ENCODE measurements at regions not wholly inside any gene's neighbourhood (a gene's known extent, or its start where the extent isn't known, plus 50 kb on each side); places are given as distances from the start of the nearest gene placed in this dataset.

DNA sequence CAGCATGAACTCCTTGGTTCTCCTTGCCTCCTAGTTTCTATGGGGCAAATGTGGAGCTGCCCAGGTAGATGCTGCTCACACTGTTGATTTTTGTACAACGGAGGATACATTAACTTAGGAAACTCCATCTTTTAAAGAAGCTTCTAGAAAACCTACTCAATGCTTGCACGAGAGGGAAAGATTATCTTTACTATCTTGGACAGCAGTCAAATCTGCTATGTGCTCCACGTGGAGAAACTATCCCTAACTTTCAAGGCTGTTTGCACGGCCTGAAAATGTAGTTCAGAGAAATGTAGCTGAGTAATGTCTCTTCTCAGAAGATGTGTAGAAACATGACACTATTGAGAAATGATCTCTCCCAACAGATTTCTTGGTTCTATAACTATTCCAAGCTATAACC, 1530.9 kb upstream of the PABPC4L start:
- DNase-seq (ENCODE audit: low spot score in 2 of 2) (no peak), ATAC-seq (replicated peaks; ENCODE audit: extremely low read depth, poor library complexity, severe bottlenecking) (no peak)
- no peaks in the 10 kb centered on the region for H3K4me1 Mint-ChIP-seq
- H3K36me3 Mint-ChIP-seq (ENCODE audit: insufficient read depth) = no peaks in the 10 kb centered on the region
- H3K27ac Mint-ChIP-seq (ENCODE audit: low read depth) = no peak overlapping the region
- no peaks in the 10 kb centered on the region for H3K27me3 Mint-ChIP-seq
- H3K4me3 Mint-ChIP-seq = no peak overlapping the region
- peaks cover 6% of the 10 kb centered on the region for H3K9me3 Mint-ChIP-seq

DNA sequence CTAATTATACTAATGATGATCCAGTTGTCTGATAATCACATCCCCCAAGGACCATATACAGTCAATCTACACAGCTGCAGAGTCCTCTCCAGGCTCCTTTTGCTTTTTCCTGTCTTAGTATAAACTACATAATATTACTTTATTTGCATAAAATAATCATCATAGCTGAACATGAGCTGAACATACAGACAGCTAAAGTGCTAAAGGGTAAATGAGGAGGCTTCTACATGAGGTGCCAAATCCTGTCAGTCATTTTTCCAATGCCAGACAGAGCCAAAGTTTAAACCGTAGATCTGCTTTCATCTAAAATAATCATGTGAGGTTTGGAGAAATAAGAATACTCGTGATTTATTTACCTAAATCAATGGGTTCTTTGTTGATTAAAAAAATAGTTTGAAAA, 1530.1 kb upstream of the PABPC4L start:
- H3K9me3 Mint-ChIP-seq = peaks cover 6% of the 10 kb centered on the region
- no peak overlapping the region for H3K27ac Mint-ChIP-seq (ENCODE audit: low read depth)
- no peak overlapping the region for H3K4me3 Mint-ChIP-seq
- no peak for ATAC-seq (replicated peaks; ENCODE audit: extremely low read depth, poor library complexity, severe bottlenecking)
- no peak for DNase-seq (ENCODE audit: low spot score in 2 of 2)
- no peaks in the 10 kb centered on the region for H3K36me3 Mint-ChIP-seq (ENCODE audit: insufficient read depth)
- H3K4me1 Mint-ChIP-seq = no peaks in the 10 kb centered on the region
- no peaks in the 10 kb centered on the region for H3K27me3 Mint-ChIP-seq

DNA sequence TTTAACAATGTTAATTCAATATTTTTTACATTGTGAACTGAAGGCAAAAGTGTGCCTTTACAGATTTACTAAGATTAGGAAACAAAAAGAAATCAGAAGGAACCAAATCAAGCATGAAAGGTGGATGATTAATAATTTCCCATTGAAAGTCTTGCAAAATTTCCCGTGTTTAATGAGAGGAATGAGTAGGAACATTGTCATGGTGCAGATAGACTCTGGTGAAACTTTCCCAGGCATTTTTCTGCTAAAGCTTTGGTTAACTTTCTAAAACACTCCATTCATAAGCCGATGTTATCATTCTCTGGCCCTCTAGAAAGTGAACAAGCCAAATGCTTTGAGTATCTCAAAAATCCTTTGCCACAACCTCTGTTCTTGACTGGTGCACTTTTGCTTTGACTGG, 1522.8 kb upstream of the PABPC4L start:
- H3K27ac Mint-ChIP-seq (ENCODE audit: low read depth) = no peak overlapping the region
- peaks cover 5% of the 10 kb centered on the region for H3K9me3 Mint-ChIP-seq
- no peaks in the 10 kb centered on the region for H3K4me1 Mint-ChIP-seq
- H3K4me3 Mint-ChIP-seq = no peak overlapping the region
- H3K27me3 Mint-ChIP-seq = no peaks in the 10 kb centered on the region
- ATAC-seq (replicated peaks; ENCODE audit: extremely low read depth, poor library complexity, severe bottlenecking) (no peak), DNase-seq (ENCODE audit: low spot score in 2 of 2) (no peak)
- no peaks in the 10 kb centered on the region for H3K36me3 Mint-ChIP-seq (ENCODE audit: insufficient read depth)

DNA sequence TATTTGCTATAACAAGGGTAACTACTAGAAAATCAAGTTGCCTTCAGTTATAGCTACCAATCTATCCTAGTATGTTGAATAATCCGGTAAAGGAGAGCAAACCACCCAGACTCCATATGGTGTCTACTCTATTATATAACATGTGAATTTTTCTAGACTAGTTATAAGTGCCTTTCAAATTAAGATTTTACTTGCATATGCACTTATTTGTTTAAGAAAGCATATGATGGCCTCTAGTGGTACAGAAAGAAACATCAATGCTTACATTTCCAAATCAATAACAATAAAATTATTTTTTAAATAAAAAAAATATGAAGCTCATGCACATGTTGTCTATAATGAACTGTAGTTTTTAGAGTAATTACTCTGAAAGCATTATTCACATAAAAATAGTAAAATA, 1516.4 kb upstream of the PABPC4L start:
- Mint-ChIP-seq H3K27me3 (no peaks in the 10 kb centered on the region), H3K4me3 (no peak overlapping the region), H3K36me3 (ENCODE audit: insufficient read depth) (no peaks in the 10 kb centered on the region), H3K4me1 (no peaks in the 10 kb centered on the region), H3K27ac (ENCODE audit: low read depth) (no peak overlapping the region), H3K9me3 (peaks cover 5% of the 10 kb centered on the region)
- no peak for ATAC-seq (replicated peaks; ENCODE audit: extremely low read depth, poor library complexity, severe bottlenecking)
- no peak for DNase-seq (ENCODE audit: low spot score in 2 of 2)

DNA sequence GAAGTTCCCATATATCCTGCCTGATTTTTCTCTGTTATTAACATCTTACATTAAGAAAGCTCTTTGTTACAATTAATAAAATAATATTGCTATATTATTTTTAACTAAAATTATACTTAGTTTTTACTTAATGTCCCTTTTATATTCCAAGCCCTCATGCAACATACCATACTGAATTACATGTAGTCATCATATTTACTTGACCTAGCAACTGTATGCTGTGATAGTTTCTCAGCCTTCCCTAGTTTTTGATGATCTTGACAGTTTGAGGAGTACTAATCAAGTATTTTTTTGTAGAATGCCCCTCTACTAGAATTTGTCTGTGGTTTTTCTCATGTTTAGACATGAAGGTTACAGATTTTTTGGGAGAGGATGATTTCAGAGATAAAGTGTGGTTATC, 1503.8 kb upstream of the PABPC4L start:
- Mint-ChIP-seq H3K27me3 (no peaks in the 10 kb centered on the region), H3K4me1 (no peaks in the 10 kb centered on the region), H3K4me3 (no peak overlapping the region), H3K36me3 (ENCODE audit: insufficient read depth) (no peaks in the 10 kb centered on the region), H3K9me3 (peaks cover 12% of the 10 kb centered on the region), H3K27ac (ENCODE audit: low read depth) (no peak overlapping the region)
- no peak for ATAC-seq (replicated peaks; ENCODE audit: extremely low read depth, poor library complexity, severe bottlenecking)
- DNase-seq (ENCODE audit: low spot score in 2 of 2) = no peak

DNA sequence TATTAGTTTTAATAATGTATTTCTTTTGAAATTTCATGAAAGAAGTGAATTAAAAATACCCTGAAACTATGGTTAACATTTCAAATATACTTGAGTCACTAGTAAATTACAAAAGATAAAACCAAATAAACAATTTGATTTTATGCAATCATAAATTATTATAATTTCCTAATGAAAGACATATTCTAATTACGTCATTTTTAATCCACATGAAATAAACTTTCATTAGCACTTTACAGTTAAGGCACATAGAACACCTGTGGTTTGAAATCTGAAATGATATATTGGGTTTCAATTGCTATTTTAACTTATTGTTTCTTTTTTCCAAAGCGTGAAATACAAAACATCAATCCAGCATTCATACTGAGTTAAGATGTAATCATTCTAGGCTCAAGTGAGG, 1492.5 kb upstream of the PABPC4L start:
- no peaks in the 10 kb centered on the region for H3K27me3 Mint-ChIP-seq
- no peaks in the 10 kb centered on the region for H3K4me1 Mint-ChIP-seq
- ATAC-seq (replicated peaks; ENCODE audit: extremely low read depth, poor library complexity, severe bottlenecking) (no peak), DNase-seq (ENCODE audit: low spot score in 2 of 2) (no peak)
- no peak overlapping the region for H3K4me3 Mint-ChIP-seq
- no peak overlapping the region for H3K27ac Mint-ChIP-seq (ENCODE audit: low read depth)
- H3K36me3 Mint-ChIP-seq (ENCODE audit: insufficient read depth) = no peaks in the 10 kb centered on the region
- peaks cover 19% of the 10 kb centered on the region for H3K9me3 Mint-ChIP-seq

DNA sequence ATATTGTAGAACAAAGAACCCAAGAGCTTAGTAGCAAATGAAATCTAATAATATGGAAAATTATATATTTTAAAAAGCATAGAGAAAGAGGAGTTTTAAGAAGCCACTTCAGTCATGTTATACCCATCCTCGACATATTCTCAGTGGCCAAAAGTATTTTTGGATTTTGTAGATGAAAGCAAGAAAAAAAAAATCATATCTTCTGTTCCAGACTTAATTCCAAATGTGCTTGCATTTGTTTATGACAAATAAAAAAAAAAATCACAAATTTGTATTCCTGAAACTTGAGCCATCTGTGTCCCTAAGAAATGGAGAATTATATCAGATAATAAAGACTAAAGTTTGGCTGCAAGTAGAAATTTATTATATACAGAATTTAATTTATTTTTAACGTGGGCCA, 1482.4 kb upstream of the PABPC4L start:
- no peak for DNase-seq (ENCODE audit: low spot score in 2 of 2)
- no peak overlapping the region for H3K27ac Mint-ChIP-seq (ENCODE audit: low read depth)
- no peak overlapping the region for H3K4me3 Mint-ChIP-seq
- no peaks in the 10 kb centered on the region for H3K27me3 Mint-ChIP-seq
- no peak for ATAC-seq (replicated peaks; ENCODE audit: extremely low read depth, poor library complexity, severe bottlenecking)
- peaks cover 14% of the 10 kb centered on the region for H3K9me3 Mint-ChIP-seq
- H3K36me3 Mint-ChIP-seq (ENCODE audit: insufficient read depth) = no peaks in the 10 kb centered on the region
- no peaks in the 10 kb centered on the region for H3K4me1 Mint-ChIP-seq

DNA sequence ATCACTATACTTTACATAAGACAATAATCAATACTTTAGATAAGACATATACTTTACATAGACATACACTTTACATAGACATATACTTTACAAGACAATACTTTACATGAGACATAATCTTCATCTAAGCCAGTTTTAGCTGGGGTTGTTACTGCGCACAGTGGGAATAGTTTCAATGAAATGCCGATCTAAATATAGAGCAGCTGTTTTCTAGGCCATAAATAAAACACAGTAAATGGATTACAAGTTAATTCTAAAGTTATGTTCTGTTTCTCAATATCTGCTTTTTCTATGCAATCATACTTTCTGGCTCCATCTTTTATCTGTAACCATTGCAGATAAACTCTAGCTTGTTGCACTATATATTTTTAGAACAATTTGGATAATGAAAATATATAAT, 1470.6 kb upstream of the PABPC4L start:
- Mint-ChIP-seq H3K4me3 (no peak overlapping the region), H3K36me3 (ENCODE audit: insufficient read depth) (no peaks in the 10 kb centered on the region), H3K27me3 (no peaks in the 10 kb centered on the region), H3K27ac (ENCODE audit: low read depth) (no peak overlapping the region), H3K4me1 (no peaks in the 10 kb centered on the region), H3K9me3 (peaks cover 14% of the 10 kb centered on the region)
- DNase-seq (ENCODE audit: low spot score in 2 of 2) (no peak), ATAC-seq (replicated peaks; ENCODE audit: extremely low read depth, poor library complexity, severe bottlenecking) (no peak)

DNA sequence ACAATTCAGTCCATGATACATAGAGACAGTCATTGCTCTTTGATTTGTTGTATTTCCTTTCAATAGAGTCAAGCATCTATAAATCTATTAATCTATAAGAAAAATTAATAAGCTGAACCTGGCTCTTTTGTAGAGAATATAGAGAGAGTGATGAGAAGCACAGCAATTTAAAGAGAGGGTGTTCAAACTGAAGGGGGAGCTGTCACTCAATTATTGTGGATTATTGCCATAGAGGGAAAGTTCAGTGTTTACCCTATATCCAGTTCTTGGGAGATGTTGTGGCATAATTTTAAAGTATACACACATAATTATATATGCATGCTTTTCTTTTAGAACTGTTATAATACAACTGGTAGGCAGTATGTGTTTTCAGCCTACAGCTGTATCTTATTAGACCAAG, 1469.0 kb upstream of the PABPC4L start:
- Mint-ChIP-seq H3K27me3 (no peaks in the 10 kb centered on the region), H3K4me3 (no peak overlapping the region), H3K36me3 (ENCODE audit: insufficient read depth) (no peaks in the 10 kb centered on the region), H3K4me1 (no peaks in the 10 kb centered on the region), H3K27ac (ENCODE audit: low read depth) (no peak overlapping the region), H3K9me3 (peaks cover 18% of the 10 kb centered on the region)
- DNase-seq (ENCODE audit: low spot score in 2 of 2) (no peak), ATAC-seq (replicated peaks; ENCODE audit: extremely low read depth, poor library complexity, severe bottlenecking) (no peak)

All from central memory CD8-positive, alpha-beta T cell (primary cell).